Loucy (cell line): ENCODE measurements at regions not wholly inside any gene's neighbourhood (a gene's known extent, or its start where the extent isn't known, plus 50 kb on each side); places are given as distances from the start of the nearest gene placed in this dataset.

Experiments used
- H2AFZ ChIP-seq: fragments of 200-600 bp; sonication (generic); 2 replicates; pipeline ENCODE4 v1.6.0; 2016; ENCODE audit warnings: antibody characterized with exemption, mild to moderate bottlenecking, low read length, moderate library complexity
- H3F3A ChIP-seq: fragments of 200-600 bp; 2 replicates; pipeline ENCODE4 v1.6.0; 2016; ENCODE audit warnings: antibody characterized with exemption, low read depth, mild to moderate bottlenecking
- H3K27me3 ChIP-seq: fragments of 200-600 bp; sonication (generic); 2 replicates; pipeline ENCODE4 v1.6.1; 2014; ENCODE audit warnings: low read length, mild to moderate bottlenecking; ENCODE audit not compliant: insufficient read depth, poor library complexity, severe bottlenecking
- H3K36me3 ChIP-seq: fragments of 200-600 bp; sonication (generic); 2 replicates; pipeline ENCODE4 v1.6.1; 2016; ENCODE audit warnings: low read length; ENCODE audit not compliant: insufficient read depth
- H3K4me1 ChIP-seq: fragments of 200-600 bp; sonication (generic); 2 replicates; pipeline ENCODE4 v1.5.1; 2014; ENCODE audit warnings: low read length, mild to moderate bottlenecking; ENCODE audit not compliant: insufficient read depth, poor library complexity, severe bottlenecking
- H3K4me2 ChIP-seq: fragments of 200-600 bp; sonication (generic); 2 replicates; pipeline ENCODE4 v1.6.0; 2014; ENCODE audit warnings: antibody characterized with exemption, low read length, low read depth, mild to moderate bottlenecking; ENCODE audit not compliant: poor library complexity, severe bottlenecking
- H3K4me3 ChIP-seq: fragments of 200-600 bp; sonication (generic); 2 replicates; pipeline ENCODE4 v1.5.1; 2014; ENCODE audit warnings: low read length, mild to moderate bottlenecking, mixed read lengths; ENCODE audit not compliant: poor library complexity, severe bottlenecking
- H3K79me2 ChIP-seq: fragments of 200-600 bp; sonication (generic); 2 replicates; pipeline ENCODE4 v1.6.1; 2014; ENCODE audit warnings: low read length; ENCODE audit not compliant: insufficient read depth
- H3K9ac ChIP-seq: fragments of 200-600 bp; sonication (generic); 2 replicates; pipeline ENCODE4 v1.6.0; 2014; ENCODE audit warnings: mild to moderate bottlenecking, low read depth, low read length, moderate library complexity; ENCODE audit not compliant: poor library complexity, severe bottlenecking
- H3K9me2 ChIP-seq: fragments of 200-600 bp; sonication (generic); replicated peaks from 2 replicates; pipeline ENCODE4 v1.6.1; 2016; ENCODE audit warnings: low read depth, low read length, mixed read lengths
- H3K9me3 ChIP-seq: fragments of 200-600 bp; sonication (generic); 2 replicates; pipeline ENCODE4 v1.6.1; 2014; ENCODE audit warnings: mild to moderate bottlenecking, antibody characterized with exemption, low read length, low read depth; ENCODE audit not compliant: insufficient read depth
- H4K20me1 ChIP-seq: fragments of 200-600 bp; sonication (generic); 2 replicates; pipeline ENCODE4 v1.6.0; 2014; ENCODE audit warnings: antibody characterized with exemption, low read length, mild to moderate bottlenecking; ENCODE audit not compliant: insufficient read depth, poor library complexity, severe bottlenecking
- CTCF ChIP-seq: fragments of 200-600 bp; sonication (generic); conservative IDR thresholded peaks from 2 replicates; pipeline ENCODE4 v1.5.1; 2014; ENCODE audit warnings: mild to moderate bottlenecking, antibody characterized with exemption, low read length
- EZH2phosphoT487 ChIP-seq: fragments of 200-600 bp; IDR thresholded peaks from 2 replicates; pipeline ENCODE4 v1.6.1; 2018; ENCODE audit warnings: antibody characterized with exemption, mild to moderate bottlenecking, moderate library complexity, borderline replicate concordance

- no peaks in the 10 kb centered on the region for H3K36me3 ChIP-seq
- TF ChIP-seq EZH2phosphoT487 (no peak), CTCF (no peak)
- no peaks in the 10 kb centered on the region for H3K79me2 ChIP-seq
- no peaks in the 10 kb centered on the region for H3K4me1 ChIP-seq
- H3K9ac ChIP-seq = no peak overlapping the region
- H3K4me3 ChIP-seq = no peak overlapping the region
- no peak overlapping the region for H3K4me2 ChIP-seq
- H2AFZ ChIP-seq = no peak overlapping the region
- H3F3A ChIP-seq = no peaks in the 10 kb centered on the region
- no peaks in the 10 kb centered on the region; the same call in 1 of the 2 replicates for H3K9me3 ChIP-seq
- H3K9me2 ChIP-seq = no peaks in the 10 kb centered on the region
- H4K20me1 ChIP-seq = no peaks in the 10 kb centered on the region
- H3K27me3 ChIP-seq = no peaks in the 10 kb centered on the region
Measured at GRCh38 chr16:65494609-65495008, 372.7 kb upstream of the CDH11 start.

DNA sequence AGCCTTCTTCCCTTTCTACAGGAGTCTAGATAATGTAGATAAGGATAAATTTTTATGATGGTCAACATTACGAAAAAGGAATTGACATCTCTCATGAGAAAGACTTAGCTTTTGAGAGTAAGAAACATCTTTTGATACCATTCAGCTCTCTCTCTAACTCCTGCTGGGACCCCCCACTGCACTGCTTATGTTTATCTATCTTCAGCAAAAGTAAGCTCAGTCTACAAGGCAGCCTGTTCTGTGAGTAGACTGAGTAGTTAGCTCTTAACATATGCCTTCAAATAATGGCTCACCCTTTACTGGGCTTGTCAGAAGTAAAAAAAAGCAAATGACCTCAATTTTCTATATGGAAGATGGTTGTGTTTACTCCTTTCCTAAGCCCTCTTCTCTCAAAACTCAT lies 372.2 kb upstream of the CDH11 start:
- Histone ChIP-seq H3K9me3 (no peaks in the 10 kb centered on the region; the same call in 1 of the 2 replicates), H3K9ac (no peak overlapping the region), H3K4me1 (no peaks in the 10 kb centered on the region), H3K36me3 (no peaks in the 10 kb centered on the region), H3K9me2 (no peaks in the 10 kb centered on the region), H3K4me2 (no peak overlapping the region), H4K20me1 (no peaks in the 10 kb centered on the region), H3K79me2 (no peaks in the 10 kb centered on the region), H2AFZ (no peak overlapping the region), H3K27me3 (no peaks in the 10 kb centered on the region), H3F3A (no peaks in the 10 kb centered on the region), H3K4me3 (no peak overlapping the region)
- TF ChIP-seq EZH2phosphoT487 (no peak), CTCF (no peak)

DNA sequence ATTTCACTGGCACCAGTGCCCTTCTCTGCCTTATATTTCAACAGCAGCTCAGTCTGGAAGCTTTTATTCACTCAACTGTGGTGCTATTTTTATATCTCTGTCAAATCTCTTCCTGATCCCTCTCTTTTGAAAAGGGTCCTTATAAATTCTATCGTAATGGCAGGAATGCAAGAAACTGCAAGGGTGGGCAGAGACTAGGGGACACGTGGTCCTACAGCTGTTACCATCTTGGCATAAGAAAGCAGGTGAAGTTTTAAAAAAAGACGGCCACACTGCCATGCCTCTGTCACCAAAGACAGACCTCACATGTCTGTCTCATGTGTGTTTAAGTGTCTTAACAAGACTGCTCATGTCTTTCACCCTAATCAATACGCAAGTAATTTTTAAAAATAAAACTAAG lies 368.4 kb upstream of the CDH11 start:
- Histone ChIP-seq H3K79me2 (no peaks in the 10 kb centered on the region), H3F3A (no peaks in the 10 kb centered on the region), H3K9me3 (no peaks in the 10 kb centered on the region; the same call in 1 of the 2 replicates), H3K9ac (no peak overlapping the region), H3K4me3 (no peak overlapping the region), H4K20me1 (no peaks in the 10 kb centered on the region), H3K27me3 (no peaks in the 10 kb centered on the region), H3K9me2 (no peaks in the 10 kb centered on the region), H3K4me1 (no peaks in the 10 kb centered on the region), H3K4me2 (no peak overlapping the region), H2AFZ (no peak overlapping the region), H3K36me3 (no peaks in the 10 kb centered on the region)
- no peak for TF ChIP-seq CTCF
- no peak for TF ChIP-seq EZH2phosphoT487
